HG02642 (cell line): ENCODE measurements at regions not wholly inside any gene's neighbourhood (a gene's known extent, or its start where the extent isn't known, plus 50 kb on each side); places are given as distances from the start of the nearest gene placed in this dataset.
"Not testable (repeated sequence)": the region's sequence is repeated elsewhere in the genome, so short reads cannot be mapped to it uniquely, and the experiment has no call there.

Experiments
- ATAC-seq: cut with Tn5 transposase; IDR thresholded peaks from one replicate; pipeline ENCODE4 v1.9.1; 2021; ENCODE audit warnings: mild to moderate bottlenecking; ENCODE audit not compliant: unreplicated experiment, poor library complexity

GRCh38 chr2:111417026-111417425, 296.3 kb downstream of the BCL2L11 start:
- ATAC-seq, result not testable (repeated sequence)

DNA sequence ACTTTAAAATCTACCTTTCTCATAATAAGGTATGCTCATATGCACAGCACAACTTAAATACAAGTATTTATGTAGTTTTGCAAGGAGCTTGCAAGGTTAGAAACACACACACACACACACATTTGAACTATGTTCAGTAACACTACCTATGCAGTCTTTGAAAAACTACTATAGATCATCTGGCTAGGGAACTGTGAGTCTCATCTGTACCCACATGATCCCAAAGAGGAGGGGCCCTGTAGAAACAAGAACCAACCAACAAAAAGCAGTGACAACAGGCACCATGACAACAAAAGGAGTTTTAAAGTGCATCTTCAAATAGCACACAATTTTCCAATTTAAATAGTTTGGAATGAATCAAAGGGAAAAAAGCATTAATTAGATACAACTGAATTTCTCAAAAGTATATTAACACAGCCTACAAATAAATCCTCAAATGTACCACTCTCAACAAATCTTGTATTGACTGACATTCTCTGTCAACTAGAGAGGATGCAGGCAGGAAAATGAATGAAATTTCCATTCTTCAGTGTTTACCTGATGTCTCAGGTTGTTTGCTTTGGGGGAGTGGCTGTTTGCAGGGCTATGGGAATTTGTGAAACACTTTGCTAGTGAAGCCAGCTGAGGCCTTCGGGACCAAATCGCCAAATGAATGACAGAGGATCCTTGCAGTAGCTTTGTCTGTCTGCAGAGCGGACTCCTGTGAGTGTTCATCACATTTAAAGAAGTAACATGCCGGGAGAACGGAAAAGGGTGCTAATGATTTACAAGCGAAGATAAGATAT, 297.6 kb downstream of the BCL2L11 start:
- not testable (repeated sequence) for ATAC-seq

DNA sequence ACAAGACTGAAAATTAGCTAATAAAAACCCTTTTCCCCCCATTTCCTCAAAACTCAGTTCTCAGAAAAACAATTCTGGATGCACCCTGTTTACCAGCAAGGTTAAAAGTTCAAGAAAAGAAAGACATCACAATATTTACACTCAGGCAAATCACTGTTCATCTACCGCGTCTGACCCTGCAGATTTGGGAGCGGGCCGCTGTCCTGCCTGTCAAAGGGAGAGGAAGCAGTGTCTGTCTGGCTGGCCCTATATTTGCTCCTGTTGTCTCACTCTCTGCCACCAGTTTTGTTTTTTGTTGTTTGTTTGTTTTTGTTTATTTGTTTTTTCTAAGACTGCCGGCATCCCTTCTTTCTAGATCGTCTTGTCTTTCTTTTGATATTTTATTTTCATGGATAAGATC, 299.4 kb downstream of the BCL2L11 start:
- not testable (repeated sequence) for ATAC-seq

DNA sequence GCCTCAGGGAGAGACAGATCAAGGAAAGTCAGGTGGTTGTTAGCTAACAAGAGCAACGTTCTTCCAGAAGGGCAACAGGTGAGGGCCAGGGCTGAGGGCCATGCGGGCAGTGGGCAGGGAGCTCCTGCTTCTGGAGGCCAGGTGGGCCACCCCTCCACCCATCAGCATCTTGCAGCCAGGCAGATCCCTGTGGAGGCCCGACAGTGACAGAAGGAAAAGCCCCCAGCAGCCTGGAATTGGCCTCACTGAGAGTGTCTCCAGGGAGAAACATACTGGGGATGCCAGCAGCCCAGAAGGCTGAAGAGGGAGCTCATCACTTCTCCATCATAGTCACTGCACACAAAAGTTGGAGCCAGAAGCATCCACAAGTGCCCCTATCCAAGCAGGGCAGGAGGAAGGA, 300.1 kb downstream of the BCL2L11 start:
- not testable (repeated sequence) for ATAC-seq

- ATAC-seq, result not testable (repeated sequence)
Measured at GRCh38 chr2:111421949-111422348, 301.2 kb downstream of the BCL2L11 start.

DNA sequence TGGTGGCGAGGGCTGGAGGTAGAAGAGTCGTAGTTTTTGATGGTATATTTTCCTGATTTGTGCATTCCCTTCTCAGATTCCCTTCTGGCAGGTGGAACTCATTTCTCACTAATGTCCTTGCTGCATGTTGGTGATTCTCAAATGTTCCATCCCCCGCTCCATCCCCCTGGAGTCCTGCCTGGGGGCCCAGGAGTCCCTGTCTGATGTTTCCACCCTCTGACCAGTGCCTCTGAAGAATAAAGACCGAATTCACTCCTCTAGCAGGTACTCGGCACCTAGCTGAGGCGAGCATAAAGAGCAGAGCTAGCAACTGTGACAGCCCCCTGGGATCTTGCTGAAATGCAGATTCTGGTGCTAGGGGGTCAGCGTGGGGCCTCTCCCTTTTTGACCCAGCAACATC, 301.8 kb downstream of the BCL2L11 start:
- ATAC-seq, result not testable (repeated sequence)

GRCh38 chr2:111423184-111423583, 302.5 kb downstream of the BCL2L11 start:
- ATAC-seq, result not testable (repeated sequence)

DNA sequence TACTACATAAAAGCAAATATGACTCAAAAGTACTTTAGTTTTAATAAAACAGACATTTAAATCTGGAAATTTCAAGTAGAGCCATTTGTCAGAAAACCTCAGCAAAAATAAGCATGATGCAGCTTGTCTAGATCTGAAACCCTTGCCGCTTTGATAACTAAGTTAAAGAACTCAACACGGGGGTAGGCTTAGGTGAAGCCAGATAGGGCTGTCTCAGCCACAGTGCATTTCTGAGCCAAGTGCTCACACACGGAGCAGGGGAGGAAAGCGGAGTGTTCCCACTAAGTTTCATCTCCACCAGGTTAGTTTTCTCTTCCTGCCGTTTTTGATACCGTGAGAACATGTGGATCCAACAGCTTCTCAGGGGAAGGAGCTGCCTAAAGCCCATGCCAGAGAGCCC, 303.5 kb downstream of the BCL2L11 start:
- not testable (repeated sequence) for ATAC-seq

DNA sequence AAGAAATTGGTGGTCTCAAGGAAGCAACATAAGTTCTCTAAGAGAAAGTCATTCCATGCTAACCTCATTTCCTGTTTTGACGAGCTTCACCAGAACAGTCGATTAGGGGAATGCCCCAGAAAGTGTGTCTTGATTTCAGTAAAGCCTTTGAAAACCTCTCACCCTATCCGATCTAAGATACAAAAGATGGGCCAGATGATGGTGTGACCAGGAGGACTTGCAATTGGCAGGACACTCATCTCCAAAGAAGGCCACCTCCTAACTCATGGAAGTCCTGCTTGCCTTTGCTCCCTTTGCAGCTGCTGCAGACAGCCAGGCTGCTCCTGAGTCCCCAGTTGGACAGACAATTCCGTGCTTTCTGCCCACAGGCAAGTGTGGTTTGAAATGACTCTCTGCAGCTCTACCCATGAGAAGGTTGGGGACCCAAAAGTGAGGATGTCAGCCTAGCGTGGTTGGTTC, 304.2 kb downstream of the BCL2L11 start:
- ATAC-seq, result peak; percentile 50

GRCh38 chr2:111425789-111426201, 305.1 kb downstream of the BCL2L11 start:
- ATAC-seq, result peak; percentile 42

DNA sequence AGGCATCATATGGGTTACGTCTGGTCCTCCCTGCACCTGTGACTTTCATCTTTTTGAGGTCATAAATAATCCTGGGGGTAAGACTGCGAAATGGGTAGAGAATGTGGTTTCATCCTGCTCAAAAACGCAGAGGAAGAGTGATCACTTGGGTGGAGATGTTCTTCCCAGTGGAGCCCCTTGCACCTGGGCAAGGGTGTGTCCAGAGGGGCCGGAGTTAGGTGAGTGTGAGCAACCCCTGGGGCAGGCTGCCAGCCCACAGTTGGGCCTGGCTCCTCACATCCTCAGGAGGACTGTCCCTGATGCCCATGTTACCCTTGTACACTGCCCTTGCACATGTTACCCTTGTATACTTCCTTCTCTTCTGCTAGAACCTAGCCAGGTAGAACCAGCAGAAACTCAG, 306.6 kb downstream of the BCL2L11 start:
- ATAC-seq, result not testable (repeated sequence)

DNA sequence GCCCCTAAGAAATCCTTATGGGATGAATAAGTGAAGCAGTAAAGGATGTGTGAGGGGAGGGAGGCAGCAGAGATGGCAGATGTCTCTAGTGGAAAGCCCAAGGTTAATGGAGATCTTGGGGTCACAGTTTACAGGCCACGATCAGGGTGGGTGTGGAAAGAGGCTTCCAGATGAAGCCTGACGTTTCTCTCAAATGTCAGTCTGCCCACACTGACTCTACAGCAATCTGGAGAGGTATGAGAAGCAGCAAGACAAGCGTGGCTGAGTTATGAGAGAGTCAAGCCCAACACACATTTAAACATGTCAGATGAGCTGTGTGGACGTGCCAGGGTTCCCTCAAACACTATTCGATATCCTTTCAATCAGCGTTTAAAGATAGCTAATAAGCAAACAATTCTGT, 308.2 kb downstream of the BCL2L11 start:
- ATAC-seq, result not testable (repeated sequence)

GRCh38 chr2:111429353-111429752, 308.6 kb downstream of the BCL2L11 start:
- peak; percentile 51 for ATAC-seq

DNA sequence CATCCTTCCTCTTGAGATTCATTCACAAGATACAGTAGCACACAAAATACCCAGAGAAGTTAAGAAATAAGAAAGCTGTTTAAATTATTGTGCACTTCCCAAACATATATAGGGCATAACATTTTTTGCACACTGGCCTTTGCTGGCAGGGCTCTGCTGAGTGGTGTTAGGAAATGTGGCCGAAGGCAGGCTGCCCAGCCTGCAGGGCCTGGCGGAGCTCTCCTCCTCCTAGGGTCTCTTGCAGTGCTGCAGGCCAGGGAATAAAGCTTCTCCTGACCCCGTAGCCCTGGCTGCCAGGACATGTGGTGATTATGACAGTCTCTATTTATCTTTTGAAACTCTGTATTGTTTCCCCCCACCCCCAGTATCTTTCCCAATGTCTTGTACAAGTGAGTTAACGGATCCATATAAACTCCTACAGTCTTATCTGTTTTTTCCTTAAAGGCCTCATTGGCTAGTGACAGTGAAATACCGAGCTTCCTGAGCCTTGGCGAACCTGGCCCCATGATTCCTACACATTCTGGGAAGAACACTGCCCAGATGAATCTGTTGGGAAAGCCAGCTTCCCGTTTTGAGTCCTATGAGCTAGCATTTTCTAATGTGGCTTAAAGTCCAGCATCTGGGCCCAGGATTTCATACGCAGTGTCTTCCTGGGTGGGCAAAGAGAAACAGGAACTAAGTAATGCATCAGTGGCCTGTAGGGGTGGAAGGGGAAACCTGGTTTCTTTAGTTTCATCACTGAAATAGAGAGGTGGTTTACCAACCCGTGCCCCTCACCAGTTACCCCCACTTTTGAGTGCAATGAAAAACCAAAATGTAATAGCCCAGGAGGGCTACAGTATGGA, 310.3 kb downstream of the BCL2L11 start:
- peak; percentile 44 for ATAC-seq

- not testable (repeated sequence) for ATAC-seq
Measured at GRCh38 chr2:111432423-111432822, 311.7 kb downstream of the BCL2L11 start.

DNA sequence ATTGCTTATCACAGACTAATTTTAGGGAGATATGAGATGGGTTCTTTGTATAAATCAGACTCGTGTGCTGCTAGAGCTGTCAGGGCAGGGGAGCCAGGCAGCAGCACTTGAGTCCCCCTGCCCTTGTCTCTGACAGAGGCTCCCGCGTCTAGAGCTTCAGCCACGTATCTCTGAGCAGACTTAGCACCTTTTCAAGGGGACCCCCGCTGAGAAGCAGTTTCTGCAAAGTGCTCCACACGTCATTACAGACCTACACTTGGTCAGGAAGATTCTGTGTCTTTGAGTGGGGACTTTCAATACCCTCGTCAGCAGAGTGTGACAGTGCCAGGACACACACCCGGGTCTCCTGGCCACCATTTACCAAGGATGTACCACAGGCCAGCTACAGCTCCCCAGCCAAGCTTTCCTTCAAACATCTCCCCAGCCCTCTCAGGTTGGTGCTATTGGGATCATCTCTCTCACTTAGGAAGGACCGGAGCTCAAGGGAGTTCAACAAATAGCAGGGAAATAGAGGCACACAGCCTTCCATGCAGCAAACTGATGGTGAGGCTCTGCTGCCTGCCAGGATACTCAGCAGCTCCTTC, 312.3 kb downstream of the BCL2L11 start:
- ATAC-seq, result not testable (repeated sequence)

DNA sequence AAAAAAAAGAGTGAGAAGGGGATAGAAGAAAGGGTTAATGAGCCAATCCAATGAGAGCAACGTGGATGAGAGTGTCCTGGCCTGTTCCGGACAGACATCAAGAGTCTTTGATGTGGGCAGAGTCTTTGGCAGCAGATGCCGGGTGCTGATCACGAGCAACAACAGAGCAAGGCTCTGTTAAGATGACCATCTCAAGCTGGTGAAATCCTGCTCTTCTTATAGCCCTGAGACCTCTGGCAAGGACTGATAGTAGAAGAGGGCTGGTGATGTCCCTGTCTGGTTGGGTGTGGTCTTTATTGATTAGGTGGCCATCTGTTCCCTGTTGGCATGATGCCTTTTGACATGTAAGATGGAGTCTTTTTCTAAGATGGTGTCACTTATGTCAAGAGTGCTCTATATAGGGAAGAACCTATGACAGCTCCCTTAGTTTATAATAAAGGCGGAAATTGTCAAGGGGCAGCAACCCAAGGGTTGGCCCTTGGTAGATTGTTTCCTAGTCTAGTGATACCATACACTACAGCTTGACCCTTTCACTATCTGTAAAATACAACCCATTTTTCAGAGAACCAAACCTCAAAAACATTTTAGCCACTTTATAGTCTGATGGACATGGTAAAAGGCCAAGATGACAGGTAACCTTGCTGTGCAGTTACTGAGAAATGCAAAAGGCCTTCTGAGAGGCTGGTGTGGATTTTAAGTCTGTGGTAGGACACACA, 313.3 kb downstream of the BCL2L11 start:
- not testable (repeated sequence) for ATAC-seq

GRCh38 chr2:111434608-111434939, 313.9 kb downstream of the BCL2L11 start:
- ATAC-seq, result not testable (repeated sequence)

DNA sequence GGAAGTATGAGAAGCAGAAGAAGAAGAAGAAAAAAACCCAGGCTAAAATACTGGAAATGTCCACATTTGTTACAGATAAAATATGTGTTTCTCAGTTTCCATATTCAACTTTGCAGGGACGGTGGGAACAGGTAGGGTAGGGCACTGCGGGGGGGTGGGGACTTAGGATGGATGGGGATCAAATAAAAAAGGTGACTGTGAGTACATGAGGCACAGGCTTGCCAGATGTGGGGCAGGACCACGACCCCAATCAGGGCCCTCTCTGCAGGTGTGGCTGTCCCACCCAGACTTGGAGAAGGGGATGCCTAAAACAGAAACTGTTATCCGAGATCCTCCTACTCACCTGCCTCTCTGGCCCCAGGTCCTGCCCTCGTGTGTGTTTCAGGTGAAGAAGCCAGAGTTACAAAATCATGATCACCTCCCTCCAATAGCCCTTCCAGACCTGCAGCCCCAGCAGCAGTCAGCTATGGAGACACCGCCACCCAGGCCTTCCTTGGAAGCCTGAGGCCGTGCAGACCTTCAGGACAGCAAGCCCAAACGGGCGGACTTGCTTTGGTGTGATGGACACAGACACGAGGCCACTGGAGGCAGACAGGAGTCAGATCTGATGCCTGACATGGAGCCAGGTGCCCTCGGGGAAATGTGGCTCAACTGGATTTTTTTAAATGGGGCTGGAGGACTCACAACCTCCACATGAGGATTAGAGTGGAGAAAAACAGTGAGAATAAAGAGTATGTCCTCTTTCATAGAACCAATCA, 315.0 kb downstream of the BCL2L11 start:
- ATAC-seq, result not testable (repeated sequence)

GRCh38 chr2:111436411-111436810, 315.7 kb downstream of the BCL2L11 start:
- ATAC-seq, result peak; percentile 46
